Fibroblast of lung (primary cell): ENCODE measurements at regions not wholly inside any gene's neighbourhood (a gene's known extent, or its start where the extent isn't known, plus 50 kb on each side); places are given as distances from the start of the nearest gene placed in this dataset.

ENCODE experiments used
- DNase-seq, 2 donors: peaks; one replicate each; pipeline versions ENCODE4 v3.0.0 to v3.0.0-alpha.2; 2010; ENCODE audit warnings: low read depth in 2 of 2
- H2AFZ ChIP-seq: 2 replicates; pipeline ENCODE4 v1.5.1; 2012; ENCODE audit warnings: low read length, control low read depth, inconsistent platforms
- H3K27ac ChIP-seq: 2 replicates; pipeline ENCODE4 v1.5.1; 2011; ENCODE audit warnings: low read length, control low read depth; ENCODE audit not compliant: insufficient read depth
- H3K27me3 ChIP-seq: 2 replicates; pipeline ENCODE4 v1.5.1; 2011; ENCODE audit warnings: mild to moderate bottlenecking, low read length; ENCODE audit not compliant: control insufficient read depth, insufficient read depth
- H3K36me3 ChIP-seq: 2 replicates; pipeline ENCODE4 v1.5.1; 2011; ENCODE audit warnings: low read length; ENCODE audit not compliant: control insufficient read depth, insufficient read depth
- H3K4me1 ChIP-seq: 2 replicates; pipeline ENCODE4 v1.5.1; 2011; ENCODE audit warnings: low read length; ENCODE audit not compliant: control insufficient read depth, insufficient read depth; ENCODE audit errors: extremely low read depth
- H3K4me2 ChIP-seq: 2 replicates; pipeline ENCODE4 v1.5.1; 2011; ENCODE audit warnings: low read length, control low read depth; ENCODE audit not compliant: insufficient read depth; ENCODE audit errors: extremely low read depth
- H3K4me3 ChIP-seq, 4 experiments: fragments of 200-600 bp in 1 of 4; sonication (generic) in 1 of 4; replicated peaks in 1 of 4; 2 replicates each; pipeline ENCODE4 v1.5.1; 2011 to 2016; ENCODE audit warnings: low read length in 4 of 4, low read depth in 3 of 4, mild to moderate bottlenecking in 3 of 4, control low read depth in 2 of 4, inconsistent platforms in 1 of 4, mixed read lengths in 1 of 4; ENCODE audit not compliant: insufficient read depth in 1 of 4; ENCODE audit errors: control extremely low read depth in 1 of 4
- H3K79me2 ChIP-seq: 2 replicates; pipeline ENCODE4 v1.5.1; 2012; ENCODE audit warnings: mild to moderate bottlenecking, low read length, inconsistent platforms; ENCODE audit not compliant: control insufficient read depth, insufficient read depth
- H3K9ac ChIP-seq: 2 replicates; pipeline ENCODE4 v1.5.1; 2011; ENCODE audit warnings: mild to moderate bottlenecking, low read length, control low read depth; ENCODE audit not compliant: insufficient read depth
- H3K9me3 ChIP-seq: 2 replicates; pipeline ENCODE4 v1.5.1; 2012; ENCODE audit warnings: low read depth, low read length; ENCODE audit not compliant: control insufficient read depth, insufficient read depth
- H4K20me1 ChIP-seq: 2 replicates; pipeline ENCODE4 v1.5.1; 2011; ENCODE audit warnings: low read length; ENCODE audit not compliant: control insufficient read depth, insufficient read depth; ENCODE audit errors: extremely low read depth
- EZH2 ChIP-seq: IDR thresholded peaks from 2 replicates; pipeline ENCODE4 v1.5.1; 2012; ENCODE audit warnings: low read length, control low read depth, mild to moderate bottlenecking; ENCODE audit errors: missing control alignments
- TF ChIP-seq, protein P1 (sequence below), 2 donors: IDR thresholded peaks in 1 of 2; conservative IDR thresholded peaks in 1 of 2; 1 replicate in 1 of 2; 2 replicates in 1 of 2; pipeline ENCODE4 v1.5.1; 2011 to 2012; ENCODE audit warnings: low read length in 2 of 2, control low read depth in 1 of 2, inconsistent platforms in 1 of 2, low read depth in 1 of 2, mild to moderate bottlenecking in 1 of 2

DNA sequence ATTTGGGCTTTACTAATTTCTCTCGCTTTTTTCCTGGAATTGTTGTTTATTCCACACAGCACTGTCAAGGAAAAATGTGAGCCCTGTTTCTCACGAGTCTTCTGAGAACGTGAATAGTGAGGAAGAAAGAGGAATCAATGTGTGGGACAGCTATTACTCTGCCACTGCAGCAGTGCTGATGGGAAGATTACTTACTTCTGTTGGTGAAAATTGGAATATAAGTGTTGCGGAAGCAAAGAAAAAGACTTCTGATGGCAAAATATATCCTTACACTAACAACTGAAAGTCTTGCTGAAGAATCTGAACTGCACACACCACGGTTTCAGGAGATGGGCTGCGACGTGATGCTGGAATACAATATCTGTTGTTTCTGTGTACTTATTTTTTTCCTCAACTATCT, 884.2 kb downstream of the AACS start:
- H3K79me2 ChIP-seq = no peaks in the 10 kb centered on the region
- no peaks in the 10 kb centered on the region for H3K9me3 ChIP-seq
- no peaks in the 10 kb centered on the region for H4K20me1 ChIP-seq
- H3K9ac ChIP-seq = no peak overlapping the region
- no peaks in the 10 kb centered on the region for H3K27me3 ChIP-seq
- no peak for DNase-seq
- H3K36me3 ChIP-seq = no peaks in the 10 kb centered on the region
- H2AFZ ChIP-seq = no peak overlapping the region
- no peak for TF ChIP-seq EZH2
- no peaks in the 10 kb centered on the region for H3K4me1 ChIP-seq
- H3K4me2 ChIP-seq = no peak overlapping the region
- H3K27ac ChIP-seq = no peak overlapping the region
- H3K4me3 ChIP-seq = no peak overlapping the region

DNA sequence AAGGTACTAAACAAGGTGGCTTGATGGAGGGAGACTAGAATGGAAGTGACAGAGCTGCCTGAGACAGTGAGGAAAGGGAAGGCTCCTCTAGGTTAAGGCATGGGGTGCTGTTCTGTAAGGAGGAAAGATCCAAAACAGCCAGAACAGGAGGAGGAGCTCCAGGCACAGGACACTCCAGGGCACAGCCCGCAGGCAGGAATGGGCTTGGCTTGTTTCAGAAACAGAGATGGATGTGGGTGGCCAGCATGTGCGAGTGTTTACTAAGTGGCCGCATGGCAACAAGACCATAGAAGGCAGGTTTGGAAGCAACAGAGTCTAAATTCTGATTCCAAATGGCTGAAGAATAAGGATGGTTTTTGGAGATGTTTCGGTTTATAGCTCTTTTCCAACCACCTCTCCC, 889.1 kb downstream of the AACS start:
- Histone ChIP-seq H2AFZ (no peak overlapping the region), H3K4me3 (no peak overlapping the region), H3K9me3 (no peaks in the 10 kb centered on the region), H3K4me1 (no peaks in the 10 kb centered on the region), H3K4me2 (no peak overlapping the region), H3K27ac (no peak overlapping the region), H3K79me2 (no peaks in the 10 kb centered on the region), H3K27me3 (no peaks in the 10 kb centered on the region), H3K36me3 (no peaks in the 10 kb centered on the region), H3K9ac (no peak overlapping the region), H4K20me1 (no peaks in the 10 kb centered on the region)
- no peak for DNase-seq
- no peak for TF ChIP-seq EZH2
- TF ChIP-seq, protein P1, sequence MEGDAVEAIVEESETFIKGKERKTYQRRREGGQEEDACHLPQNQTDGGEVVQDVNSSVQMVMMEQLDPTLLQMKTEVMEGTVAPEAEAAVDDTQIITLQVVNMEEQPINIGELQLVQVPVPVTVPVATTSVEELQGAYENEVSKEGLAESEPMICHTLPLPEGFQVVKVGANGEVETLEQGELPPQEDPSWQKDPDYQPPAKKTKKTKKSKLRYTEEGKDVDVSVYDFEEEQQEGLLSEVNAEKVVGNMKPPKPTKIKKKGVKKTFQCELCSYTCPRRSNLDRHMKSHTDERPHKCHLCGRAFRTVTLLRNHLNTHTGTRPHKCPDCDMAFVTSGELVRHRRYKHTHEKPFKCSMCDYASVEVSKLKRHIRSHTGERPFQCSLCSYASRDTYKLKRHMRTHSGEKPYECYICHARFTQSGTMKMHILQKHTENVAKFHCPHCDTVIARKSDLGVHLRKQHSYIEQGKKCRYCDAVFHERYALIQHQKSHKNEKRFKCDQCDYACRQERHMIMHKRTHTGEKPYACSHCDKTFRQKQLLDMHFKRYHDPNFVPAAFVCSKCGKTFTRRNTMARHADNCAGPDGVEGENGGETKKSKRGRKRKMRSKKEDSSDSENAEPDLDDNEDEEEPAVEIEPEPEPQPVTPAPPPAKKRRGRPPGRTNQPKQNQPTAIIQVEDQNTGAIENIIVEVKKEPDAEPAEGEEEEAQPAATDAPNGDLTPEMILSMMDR (conservative IDR thresholded peaks at IDR 0.05 in 1 of 2, IDR thresholded peaks at IDR 0.05 in 1 of 2; ENCODE audit: low read depth in 1 of 2, low read length in 2 of 2) = no peak

DNA sequence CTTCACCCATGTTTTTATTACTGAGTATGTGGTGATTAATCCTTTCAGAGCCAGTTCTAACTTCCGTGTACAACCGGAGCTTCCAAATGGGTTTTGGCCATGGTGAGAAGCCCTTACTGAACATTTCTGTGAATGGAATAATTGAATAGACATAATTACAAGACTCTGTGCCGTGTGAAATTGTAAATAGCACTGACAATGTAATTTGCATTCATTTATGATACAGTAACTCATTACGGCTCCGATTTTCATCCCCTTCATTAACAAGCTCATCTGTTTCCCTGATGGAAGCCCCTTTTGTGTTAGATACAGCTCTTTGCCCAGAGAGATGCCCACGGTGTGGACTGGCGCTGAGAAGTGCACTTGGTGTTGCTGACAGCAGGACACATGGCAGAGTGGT, 891.0 kb downstream of the AACS start:
- H3K27ac ChIP-seq = no peak overlapping the region
- no peaks in the 10 kb centered on the region for H3K4me1 ChIP-seq
- H3K9ac ChIP-seq = no peak overlapping the region
- no peaks in the 10 kb centered on the region for H3K79me2 ChIP-seq
- TF ChIP-seq EZH2 = no peak
- TF ChIP-seq, protein P1 (conservative IDR thresholded peaks at IDR 0.05 in 1 of 2, IDR thresholded peaks at IDR 0.05 in 1 of 2; ENCODE audit: low read depth in 1 of 2, low read length in 2 of 2) = no peak
- no peak overlapping the region for H3K4me3 ChIP-seq
- no peaks in the 10 kb centered on the region for H3K27me3 ChIP-seq
- H3K9me3 ChIP-seq = no peaks in the 10 kb centered on the region
- DNase-seq = no peak
- no peaks in the 10 kb centered on the region for H4K20me1 ChIP-seq
- H2AFZ ChIP-seq = no peak overlapping the region
- H3K36me3 ChIP-seq = no peaks in the 10 kb centered on the region
- H3K4me2 ChIP-seq = no peak overlapping the region
